ENCODE measurements at regions not wholly inside any gene's neighbourhood (a gene's known extent, or its start where the extent isn't known, plus 50 kb on each side); places are given as distances from the start of the nearest gene placed in this dataset.

DNA sequence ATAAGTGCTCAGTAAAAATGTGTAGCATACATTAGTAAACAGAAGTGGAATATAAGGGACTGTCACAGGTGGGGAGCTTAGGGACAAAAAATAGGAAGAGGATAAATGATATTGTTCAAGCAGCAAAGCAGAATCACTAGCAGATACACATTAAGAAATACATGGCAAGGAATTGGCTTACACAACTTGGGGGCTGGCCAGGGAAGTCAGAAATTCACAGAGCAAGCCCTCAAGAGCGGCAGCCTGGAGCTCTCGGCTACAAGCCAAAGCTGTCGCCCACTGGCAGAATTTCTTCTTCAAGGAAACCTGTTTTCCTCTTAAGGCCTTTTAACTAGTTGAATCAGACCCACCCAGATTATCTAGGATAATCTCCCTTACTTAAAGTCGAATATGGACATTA lies 73.0 kb upstream of the SMIM23 start:
- H3K36me3 ChIP-seq (ENCODE audit: control insufficient read depth in 4 of 4, insufficient read depth in 4 of 4, low read length in 3 of 4), result no peaks in the 10 kb centered on the region
- no peak for DNase-seq
- no peaks in the 10 kb centered on the region for H3K27me3 ChIP-seq (replicated peaks in 2 of 5; ENCODE audit: control insufficient read depth in 4 of 5, insufficient read depth in 5 of 5, low read length in 4 of 5)
- WGBS (ENCODE audit: insufficient coverage), result 71% methylated on average over 1 of the region's 4 CpGs
- H3K9me3 ChIP-seq (ENCODE audit: control extremely low read depth in 1 of 5, control insufficient read depth in 4 of 5, insufficient read depth in 2 of 5, low read depth in 1 of 5, low read length in 4 of 5), result no peaks in the 10 kb centered on the region
- ChIA-PET POLR2A (no interaction called here), CTCF (interaction anchor here (1.1 to 1.5 kb wide), 2 partner anchors 9 to 16 kb away, joined by 4 to 5 read pairs; no protein-coding TSS in a partner anchor)
- H3K27ac ChIP-seq (ENCODE audit: insufficient read depth in 1 of 2, low read depth in 1 of 2, low read length in 2 of 2, poor library complexity in 1 of 2, severe bottlenecking in 2 of 2), result no peak overlapping the region
- H3K4me1 ChIP-seq (ENCODE audit: control extremely low read depth in 1 of 4, control insufficient read depth in 4 of 4, insufficient read depth in 4 of 4, low read length in 3 of 4), result peaks cover 5 to 19% (median 11%) of the 10 kb centered on the region in 4 experiments
- no peak overlapping the region for H3K4me3 ChIP-seq (ENCODE audit: control insufficient read depth in 1 of 7, extremely low read depth in 1 of 7, insufficient read depth in 4 of 7, low read depth in 2 of 7, low read length in 6 of 7)

- DNase-seq, result no peak
- Histone ChIP-seq H3K27ac (ENCODE audit: insufficient read depth in 1 of 2, low read depth in 1 of 2, low read length in 2 of 2, poor library complexity in 1 of 2, severe bottlenecking in 2 of 2) (no peak overlapping the region), H3K36me3 (ENCODE audit: control insufficient read depth in 4 of 4, insufficient read depth in 4 of 4, low read length in 3 of 4) (no peaks in the 10 kb centered on the region), H3K9me3 (ENCODE audit: control extremely low read depth in 1 of 5, control insufficient read depth in 4 of 5, insufficient read depth in 2 of 5, low read depth in 1 of 5, low read length in 4 of 5) (no peaks in the 10 kb centered on the region), H3K4me1 (ENCODE audit: control extremely low read depth in 1 of 4, control insufficient read depth in 4 of 4, insufficient read depth in 4 of 4, low read length in 3 of 4) (peaks cover 5 to 14% (median 8%) of the 10 kb centered on the region in 4 experiments), H3K4me3 (ENCODE audit: control insufficient read depth in 1 of 7, extremely low read depth in 1 of 7, insufficient read depth in 4 of 7, low read depth in 2 of 7, low read length in 6 of 7) (no peak overlapping the region), H3K27me3 (replicated peaks in 2 of 5; ENCODE audit: control insufficient read depth in 4 of 5, insufficient read depth in 5 of 5, low read length in 4 of 5) (no peaks in the 10 kb centered on the region)
- WGBS (ENCODE audit: insufficient coverage), result 100% methylated on average over 1 of the region's 2 CpGs
- ChIA-PET POLR2A (no interaction called here), CTCF (no interaction called here)
Measured at GRCh38 chr5:171713152-171713551, 72.5 kb upstream of the SMIM23 start.

- CTCF ChIA-PET, result no interaction called here
- no peak for DNase-seq
- Histone ChIP-seq H3K9me3 (ENCODE audit: control extremely low read depth in 1 of 5, control insufficient read depth in 4 of 5, insufficient read depth in 2 of 5, low read depth in 1 of 5, low read length in 4 of 5) (no peaks in the 10 kb centered on the region), H3K4me3 (ENCODE audit: control insufficient read depth in 1 of 7, extremely low read depth in 1 of 7, insufficient read depth in 4 of 7, low read depth in 2 of 7, low read length in 6 of 7) (no peak overlapping the region), H3K27me3 (replicated peaks in 2 of 5; ENCODE audit: control insufficient read depth in 4 of 5, insufficient read depth in 5 of 5, low read length in 4 of 5) (no peaks in the 10 kb centered on the region), H3K4me1 (ENCODE audit: control extremely low read depth in 1 of 4, control insufficient read depth in 4 of 4, insufficient read depth in 4 of 4, low read length in 3 of 4) (peaks cover 5 to 12% (median 7%) of the 10 kb centered on the region in 4 experiments), H3K27ac (ENCODE audit: insufficient read depth in 1 of 2, low read depth in 1 of 2, low read length in 2 of 2, poor library complexity in 1 of 2, severe bottlenecking in 2 of 2) (no peak overlapping the region), H3K36me3 (ENCODE audit: control insufficient read depth in 4 of 4, insufficient read depth in 4 of 4, low read length in 3 of 4) (no peaks in the 10 kb centered on the region)
- POLR2A ChIA-PET, result interaction anchor here (0.7 kb wide), 1 partner anchor 8 kb away, joined by 3 read pairs; no protein-coding TSS in a partner anchor
- WGBS (ENCODE audit: insufficient coverage), result 100% methylated on average over 1 of the region's 2 CpGs
Measured at GRCh38 chr5:171714261-171714660, 71.4 kb upstream of the SMIM23 start.

DNA sequence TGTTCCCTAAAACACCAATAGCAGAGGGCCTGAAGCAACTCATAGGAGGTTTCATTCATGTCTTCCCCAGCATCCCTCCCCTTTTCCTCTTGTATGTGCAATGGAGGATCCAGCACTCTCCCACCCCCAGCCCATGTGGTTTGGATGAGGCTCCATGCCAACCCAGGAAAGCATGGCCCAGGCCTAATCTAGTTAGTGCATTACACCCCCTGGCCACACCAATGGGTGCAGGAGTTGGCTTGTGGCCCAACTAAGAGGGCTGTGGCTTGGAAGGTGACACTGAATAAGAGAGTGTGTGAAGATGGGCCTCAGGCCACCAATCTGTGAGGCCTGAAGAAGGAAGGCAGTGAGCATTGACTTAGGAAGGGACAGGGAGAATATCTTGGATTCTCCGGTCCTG lies 70.8 kb upstream of the SMIM23 start:
- no peaks in the 10 kb centered on the region for H3K27me3 ChIP-seq (replicated peaks in 2 of 5; ENCODE audit: control insufficient read depth in 4 of 5, insufficient read depth in 5 of 5, low read length in 4 of 5)
- WGBS (ENCODE audit: insufficient coverage), result no CpG with 5 or more reads among the region's 1 CpG
- H3K9me3 ChIP-seq (ENCODE audit: control extremely low read depth in 1 of 5, control insufficient read depth in 4 of 5, insufficient read depth in 2 of 5, low read depth in 1 of 5, low read length in 4 of 5), result no peaks in the 10 kb centered on the region
- DNase-seq, result no peak
- H3K4me3 ChIP-seq (ENCODE audit: control insufficient read depth in 1 of 7, extremely low read depth in 1 of 7, insufficient read depth in 4 of 7, low read depth in 2 of 7, low read length in 6 of 7), result no peak overlapping the region
- H3K36me3 ChIP-seq (ENCODE audit: control insufficient read depth in 4 of 4, insufficient read depth in 4 of 4, low read length in 3 of 4), result no peaks in the 10 kb centered on the region
- POLR2A ChIA-PET, result interaction anchor here (0.7 kb wide), 1 partner anchor 8 kb away, joined by 3 read pairs; no protein-coding TSS in a partner anchor
- H3K27ac ChIP-seq (ENCODE audit: insufficient read depth in 1 of 2, low read depth in 1 of 2, low read length in 2 of 2, poor library complexity in 1 of 2, severe bottlenecking in 2 of 2), result no peak overlapping the region
- peaks cover 5 to 12% (median 7%) of the 10 kb centered on the region in 4 experiments for H3K4me1 ChIP-seq (ENCODE audit: control extremely low read depth in 1 of 4, control insufficient read depth in 4 of 4, insufficient read depth in 4 of 4, low read length in 3 of 4)
- CTCF ChIA-PET, result no interaction called here

- ChIA-PET POLR2A (no interaction called here), CTCF (no interaction called here)
- 100% methylated on average over 3 of the region's 4 CpGs for WGBS (ENCODE audit: insufficient coverage)
- H3K36me3 ChIP-seq (ENCODE audit: control insufficient read depth in 4 of 4, insufficient read depth in 4 of 4, low read length in 3 of 4), result no peaks in the 10 kb centered on the region
- no peaks in the 10 kb centered on the region for H3K9me3 ChIP-seq (ENCODE audit: control extremely low read depth in 1 of 5, control insufficient read depth in 4 of 5, insufficient read depth in 2 of 5, low read depth in 1 of 5, low read length in 4 of 5)
- peaks cover 5 to 16% (median 7%) of the 10 kb centered on the region in 4 experiments for H3K4me1 ChIP-seq (ENCODE audit: control extremely low read depth in 1 of 4, control insufficient read depth in 4 of 4, insufficient read depth in 4 of 4, low read length in 3 of 4)
- H3K27me3 ChIP-seq (replicated peaks in 2 of 5; ENCODE audit: control insufficient read depth in 4 of 5, insufficient read depth in 5 of 5, low read length in 4 of 5), result no peaks in the 10 kb centered on the region
- H3K4me3 ChIP-seq (ENCODE audit: control insufficient read depth in 1 of 7, extremely low read depth in 1 of 7, insufficient read depth in 4 of 7, low read depth in 2 of 7, low read length in 6 of 7), result no peak overlapping the region
- no peak for DNase-seq
- no peak overlapping the region for H3K27ac ChIP-seq (ENCODE audit: insufficient read depth in 1 of 2, low read depth in 1 of 2, low read length in 2 of 2, poor library complexity in 1 of 2, severe bottlenecking in 2 of 2)
Measured at GRCh38 chr5:171715551-171715950, 70.1 kb upstream of the SMIM23 start.

DNA sequence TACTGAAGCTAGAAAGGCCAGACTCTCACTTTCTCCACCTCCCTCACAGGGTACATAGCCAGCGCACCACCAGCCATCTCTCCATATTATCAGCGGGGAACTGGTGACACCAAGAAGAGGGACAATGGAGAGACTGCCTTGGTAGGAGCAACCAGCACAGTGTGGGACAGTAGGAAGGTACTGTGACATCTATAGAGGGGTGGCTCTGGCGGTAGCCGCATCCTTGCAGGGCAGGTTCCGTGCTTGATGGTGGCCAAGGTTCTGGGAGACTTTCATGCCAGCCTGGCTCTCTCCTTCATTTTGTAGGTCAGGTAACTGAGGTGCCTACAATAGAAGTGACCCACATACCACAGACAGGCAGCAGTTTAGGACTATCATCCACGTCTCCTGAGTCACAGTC lies 65.5 kb upstream of the SMIM23 start:
- no peak for DNase-seq
- peaks cover 11 to 36% (median 20%) of the 10 kb centered on the region in 4 experiments for H3K4me1 ChIP-seq (ENCODE audit: control extremely low read depth in 1 of 4, control insufficient read depth in 4 of 4, insufficient read depth in 4 of 4, low read length in 3 of 4)
- no peaks in the 10 kb centered on the region for H3K36me3 ChIP-seq (ENCODE audit: control insufficient read depth in 4 of 4, insufficient read depth in 4 of 4, low read length in 3 of 4)
- ChIA-PET POLR2A (no interaction called here), CTCF (no interaction called here)
- no peak overlapping the region for H3K4me3 ChIP-seq (ENCODE audit: control insufficient read depth in 1 of 7, extremely low read depth in 1 of 7, insufficient read depth in 4 of 7, low read depth in 2 of 7, low read length in 6 of 7)
- H3K27me3 ChIP-seq (replicated peaks in 2 of 5; ENCODE audit: control insufficient read depth in 4 of 5, insufficient read depth in 5 of 5, low read length in 4 of 5), result no peaks in the 10 kb centered on the region
- 100% methylated on average over 4 of the region's 6 CpGs for WGBS (ENCODE audit: insufficient coverage)
- H3K9me3 ChIP-seq (ENCODE audit: control extremely low read depth in 1 of 5, control insufficient read depth in 4 of 5, insufficient read depth in 2 of 5, low read depth in 1 of 5, low read length in 4 of 5), result no peaks in the 10 kb centered on the region
- no peak overlapping the region for H3K27ac ChIP-seq (ENCODE audit: insufficient read depth in 1 of 2, low read depth in 1 of 2, low read length in 2 of 2, poor library complexity in 1 of 2, severe bottlenecking in 2 of 2)

GRCh38 chr5:171721464-171721863 lies 64.2 kb upstream of the SMIM23 start:
- Histone ChIP-seq H3K4me1 (ENCODE audit: control extremely low read depth in 1 of 4, control insufficient read depth in 4 of 4, insufficient read depth in 4 of 4, low read length in 3 of 4) (peaks cover 7 to 24% (median 13%) of the 10 kb centered on the region in 4 experiments), H3K27ac (ENCODE audit: insufficient read depth in 1 of 2, low read depth in 1 of 2, low read length in 2 of 2, poor library complexity in 1 of 2, severe bottlenecking in 2 of 2) (peak overlapping the region in 1 of 2 experiments; percentile 1), H3K9me3 (ENCODE audit: control extremely low read depth in 1 of 5, control insufficient read depth in 4 of 5, insufficient read depth in 2 of 5, low read depth in 1 of 5, low read length in 4 of 5) (peaks cover 0 to 6% (median 1%) of the 10 kb centered on the region in 5 experiments), H3K4me3 (ENCODE audit: control insufficient read depth in 1 of 7, extremely low read depth in 1 of 7, insufficient read depth in 4 of 7, low read depth in 2 of 7, low read length in 6 of 7) (no peak overlapping the region), H3K36me3 (ENCODE audit: control insufficient read depth in 4 of 4, insufficient read depth in 4 of 4, low read length in 3 of 4) (no peaks in the 10 kb centered on the region), H3K27me3 (replicated peaks in 2 of 5; ENCODE audit: control insufficient read depth in 4 of 5, insufficient read depth in 5 of 5, low read length in 4 of 5) (no peaks in the 10 kb centered on the region)
- ChIA-PET CTCF (interaction anchor here (0.7 to 1.7 kb wide), 7 partner anchors 9 to 919 kb away, joined by 3 to 6 read pairs (median 4); no protein-coding TSS in a partner anchor), POLR2A (no interaction called here)
- WGBS (ENCODE audit: insufficient coverage), result 4% methylated on average over 4 of the region's 5 CpGs
- peak; percentile 52 to 94 (median 90) for DNase-seq
